GM18505 (cell line): ENCODE measurements at regions not wholly inside any gene's neighbourhood (a gene's known extent, or its start where the extent isn't known, plus 50 kb on each side); places are given as distances from the start of the nearest gene placed in this dataset.

ENCODE experiments used
- ATAC-seq: cut with Tn5 transposase; IDR thresholded peaks from one replicate; pipeline ENCODE4 v1.9.1; 2021; ENCODE audit not compliant: unreplicated experiment
- POLR2A ChIP-seq: IDR thresholded peaks from 4 replicates; pipeline ENCODE4 v1.6.1; 2011; ENCODE audit warnings: borderline replicate concordance; ENCODE audit not compliant: insufficient read depth, insufficient read length; ENCODE audit errors: extremely low read depth

- no peak for TF ChIP-seq POLR2A
- ATAC-seq, result no peak
Measured at GRCh38 chr1:199706826-199707606, 320.5 kb upstream of the NR5A2 start.

- no peak for TF ChIP-seq POLR2A
- ATAC-seq, result no peak
Measured at GRCh38 chr1:199710974-199711373, 316.5 kb upstream of the NR5A2 start.

GRCh38 chr1:199716729-199717128 lies 310.8 kb upstream of the NR5A2 start:
- no peak for TF ChIP-seq POLR2A
- ATAC-seq, result no peak

DNA sequence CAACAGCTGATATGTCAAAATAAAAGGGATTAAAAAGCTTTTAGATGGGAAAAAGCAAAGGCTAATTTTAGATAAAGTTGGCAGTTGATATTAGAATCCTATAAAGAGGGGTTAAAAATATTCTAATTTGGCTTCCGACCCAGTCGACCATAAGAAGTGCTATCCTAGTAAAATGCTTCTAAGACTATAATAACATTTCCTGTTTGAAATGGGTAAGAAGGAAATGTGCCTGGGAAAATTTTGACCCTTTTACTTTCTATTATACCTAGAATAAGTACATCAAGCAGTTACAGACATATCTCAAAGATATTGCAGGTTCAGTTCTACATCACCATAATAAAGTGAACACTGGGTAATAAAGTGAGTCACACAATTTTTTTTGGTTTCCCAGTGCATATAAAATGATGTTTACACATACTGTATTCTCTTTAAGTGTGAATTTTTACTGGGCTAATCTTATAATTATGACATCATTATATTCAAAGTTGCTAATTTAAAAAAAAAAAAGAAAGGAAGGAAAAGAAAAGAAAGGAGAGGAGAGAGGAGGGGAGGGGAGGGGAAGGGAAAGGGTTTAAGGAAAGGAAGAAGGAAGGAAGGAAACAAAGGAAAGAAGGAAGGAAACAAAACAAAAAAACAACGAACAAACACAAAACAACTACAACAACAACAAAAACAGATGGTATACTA lies 308.2 kb upstream of the NR5A2 start:
- TF ChIP-seq POLR2A, result no peak
- no peak for ATAC-seq

DNA sequence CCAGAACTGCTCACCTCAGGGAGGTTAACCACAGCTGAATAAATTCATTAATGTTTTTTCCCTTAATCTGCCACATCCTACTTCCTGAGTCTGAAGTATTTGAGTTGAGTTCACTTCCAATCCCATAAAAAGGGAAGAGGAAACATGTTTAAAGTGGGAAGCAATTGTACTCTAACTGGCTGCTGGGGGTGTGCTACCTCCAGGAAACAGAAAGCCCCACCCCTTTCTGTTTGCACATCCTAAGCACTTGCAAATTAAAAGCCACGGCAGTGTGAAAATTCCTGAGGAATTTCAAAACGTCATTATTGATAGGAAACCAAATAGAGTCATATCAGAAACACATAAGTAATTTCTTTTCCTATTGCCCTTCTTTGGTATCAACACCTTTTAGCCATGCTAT lies 307.0 kb upstream of the NR5A2 start:
- ATAC-seq, result no peak
- TF ChIP-seq POLR2A, result no peak

- no peak for TF ChIP-seq POLR2A
- ATAC-seq, result no peak
Measured at GRCh38 chr1:199721001-199721400, 306.5 kb upstream of the NR5A2 start.

DNA sequence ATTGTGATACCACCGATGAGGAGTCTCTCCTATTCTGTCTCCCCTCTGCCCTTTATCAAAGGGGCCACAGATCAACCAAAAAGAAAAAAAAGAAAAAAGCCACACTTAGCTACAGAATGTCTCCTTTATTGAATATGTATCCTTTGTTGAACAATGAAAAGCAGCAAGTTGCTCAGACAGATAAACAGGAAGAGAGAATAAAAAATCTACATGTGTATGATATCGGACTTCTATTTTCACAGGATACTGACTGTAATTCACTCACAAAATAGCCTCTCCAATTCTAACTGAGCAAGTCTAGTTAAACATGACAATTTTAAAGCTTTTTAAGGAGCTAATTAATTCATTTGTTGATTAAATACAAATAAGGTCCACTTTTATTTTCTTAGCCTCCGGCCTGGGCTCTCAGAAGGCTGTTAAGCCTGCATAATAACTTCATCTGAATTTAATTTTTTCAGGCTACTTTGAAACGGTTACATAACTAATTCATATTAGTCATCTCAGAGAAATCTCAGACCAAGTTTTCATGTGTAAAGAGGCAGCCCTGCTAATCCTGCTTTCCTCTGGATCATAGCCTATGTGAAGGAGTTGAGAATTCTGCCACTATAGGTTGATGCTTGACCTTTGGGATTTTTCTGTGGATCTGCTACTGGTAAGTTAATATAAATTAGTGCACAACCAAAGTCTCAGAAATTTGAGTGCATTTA lies 304.1 kb upstream of the NR5A2 start:
- no peak for TF ChIP-seq POLR2A
- ATAC-seq, result no peak

GRCh38 chr1:199724049-199724448 lies 303.5 kb upstream of the NR5A2 start:
- ATAC-seq, result no peak
- TF ChIP-seq POLR2A, result no peak

DNA sequence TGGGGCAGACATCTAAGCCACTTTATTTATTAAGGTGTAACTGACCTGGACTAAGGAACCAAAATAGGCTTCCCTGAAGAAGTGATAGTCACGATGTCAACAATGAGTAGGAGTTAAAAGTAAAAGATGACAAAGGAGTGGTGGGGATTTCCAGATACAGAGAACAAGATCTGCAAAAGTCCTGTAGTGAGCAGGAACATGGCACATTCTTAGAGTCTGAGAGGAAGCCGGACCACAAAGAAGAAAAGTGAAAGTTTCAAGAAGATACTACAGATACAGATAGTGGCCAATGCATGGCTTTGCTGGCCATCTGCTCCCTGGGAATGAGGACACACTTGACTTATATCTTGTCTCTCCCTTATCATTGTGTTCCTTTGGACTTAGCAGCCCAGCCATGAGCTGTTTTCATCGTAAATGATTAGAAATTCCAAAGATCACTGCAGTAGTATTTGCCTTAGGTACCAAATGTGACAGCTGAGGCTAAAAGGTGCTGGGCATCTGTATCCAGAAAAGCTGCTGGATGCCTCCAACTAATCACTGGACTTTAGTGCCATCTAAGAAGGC lies 302.4 kb upstream of the NR5A2 start:
- ATAC-seq, result peak; percentile 85

GRCh38 chr1:199727682-199728081 lies 299.8 kb upstream of the NR5A2 start:
- no peak for ATAC-seq
- TF ChIP-seq POLR2A, result no peak

More for the DNA sequence above, 302.4 kb upstream of the NR5A2 start:
- TF ChIP-seq POLR2A, result no peak

GRCh38 chr1:199728345-199728744 lies 299.2 kb upstream of the NR5A2 start:
- no peak for TF ChIP-seq POLR2A

GRCh38 chr1:199733125-199733524 lies 294.4 kb upstream of the NR5A2 start:
- no peak for ATAC-seq
- TF ChIP-seq POLR2A, result no peak

More at GRCh38 chr1:199728345-199728744, 299.2 kb upstream of the NR5A2 start:
- no peak for ATAC-seq

GRCh38 chr1:199734186-199734585 lies 293.3 kb upstream of the NR5A2 start:
- ATAC-seq, result no peak
- TF ChIP-seq POLR2A, result no peak

- no peak for ATAC-seq
- TF ChIP-seq POLR2A, result no peak
Measured at GRCh38 chr1:199735660-199736059, 291.9 kb upstream of the NR5A2 start.

- ATAC-seq, result no peak
- TF ChIP-seq POLR2A, result no peak
Measured at GRCh38 chr1:199736646-199737045, 290.9 kb upstream of the NR5A2 start.
